IPS-NIHi7 (cell line): ENCODE measurements at regions not wholly inside any gene's neighbourhood (a gene's known extent, or its start where the extent isn't known, plus 50 kb on each side); places are given as distances from the start of the nearest gene placed in this dataset.
"Not testable (repeated sequence)": the region's sequence is repeated elsewhere in the genome, so short reads cannot be mapped to it uniquely, and the experiment has no call there.

Experiments
- DNase-seq: peaks from one replicate; pipeline ENCODE4 v3.0.0; 2012; ENCODE audit warnings: mixed read lengths; ENCODE audit errors: extremely low spot score

GRCh38 chrX:54615109-54615508 is 85.1 kb downstream of the GNL3L start:
- no peak for DNase-seq

GRCh38 chrX:54633641-54634040 is 103.6 kb downstream of the GNL3L start:
- DNase-seq = peak; percentile 18

GRCh38 chrX:54639018-54639345 is 109.0 kb downstream of the GNL3L start:
- no peak for DNase-seq

DNA sequence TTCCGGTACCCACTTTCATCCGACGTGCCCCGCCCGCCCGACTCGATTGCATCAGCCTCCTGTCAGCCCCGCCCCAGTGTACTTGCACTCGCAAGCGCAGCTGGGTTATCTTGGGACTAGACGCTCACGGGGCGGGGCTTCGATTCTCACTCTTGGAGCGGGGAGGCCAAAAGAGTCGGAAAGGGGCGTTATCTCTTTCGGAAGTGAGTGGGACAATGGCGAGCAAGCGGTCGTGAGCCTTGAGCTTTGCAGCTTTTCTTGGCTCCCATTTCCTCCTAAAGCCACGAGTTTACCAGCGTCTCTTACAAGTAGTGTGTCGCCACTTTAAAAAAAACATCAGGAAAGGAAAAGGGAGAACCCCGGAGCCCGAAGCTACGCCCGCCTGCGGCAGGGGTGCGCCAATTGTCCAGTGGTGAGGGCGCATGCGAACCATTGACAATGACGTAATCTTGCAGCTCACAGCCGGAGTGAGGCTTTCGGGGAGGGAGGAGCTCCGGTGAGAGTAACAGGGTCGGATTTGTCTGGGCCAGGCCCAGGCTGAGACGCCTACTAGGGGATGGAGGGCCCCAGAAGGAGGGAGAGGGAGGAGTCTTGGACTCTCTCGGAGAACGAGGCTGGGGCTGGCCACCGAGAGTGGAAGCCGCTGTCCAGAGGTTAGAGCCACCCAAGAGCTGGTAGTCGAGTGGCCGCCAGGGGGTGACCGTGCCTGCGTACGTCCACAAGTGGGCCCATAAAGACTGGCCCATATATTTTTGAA is 109.5 kb downstream of the GNL3L start:
- peak; percentile 81 for DNase-seq

DNA sequence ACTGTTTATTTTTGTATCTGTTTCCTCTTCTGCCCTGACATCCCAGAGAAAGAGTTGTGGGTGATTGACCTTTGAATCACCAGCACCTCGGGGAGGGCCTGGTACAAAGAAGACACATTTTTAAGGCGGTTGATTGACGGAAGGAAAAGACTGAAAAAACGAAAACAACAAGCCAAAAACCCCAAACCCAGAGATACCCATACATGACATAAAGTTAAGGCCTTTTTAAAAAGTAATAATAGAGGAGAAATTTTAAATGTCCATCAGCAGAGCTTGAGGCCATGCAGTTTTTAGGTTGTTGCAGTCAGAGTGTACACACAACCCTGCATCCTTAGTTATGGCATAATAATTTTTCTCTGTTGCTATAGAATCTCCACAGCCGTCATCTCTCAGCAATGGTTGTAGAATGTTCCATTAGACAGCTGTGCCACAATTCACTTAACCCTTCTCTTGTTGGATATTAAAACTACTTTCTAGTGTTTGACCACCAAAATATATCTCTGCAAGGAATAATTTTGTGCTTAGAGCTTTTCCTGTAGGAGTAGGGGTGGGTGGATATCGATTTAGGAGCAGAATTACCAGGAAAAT is 110.2 kb downstream of the GNL3L start:
- DNase-seq = no peak

GRCh38 chrX:54640736-54641135 is 110.7 kb downstream of the GNL3L start:
- no peak for DNase-seq

DNA sequence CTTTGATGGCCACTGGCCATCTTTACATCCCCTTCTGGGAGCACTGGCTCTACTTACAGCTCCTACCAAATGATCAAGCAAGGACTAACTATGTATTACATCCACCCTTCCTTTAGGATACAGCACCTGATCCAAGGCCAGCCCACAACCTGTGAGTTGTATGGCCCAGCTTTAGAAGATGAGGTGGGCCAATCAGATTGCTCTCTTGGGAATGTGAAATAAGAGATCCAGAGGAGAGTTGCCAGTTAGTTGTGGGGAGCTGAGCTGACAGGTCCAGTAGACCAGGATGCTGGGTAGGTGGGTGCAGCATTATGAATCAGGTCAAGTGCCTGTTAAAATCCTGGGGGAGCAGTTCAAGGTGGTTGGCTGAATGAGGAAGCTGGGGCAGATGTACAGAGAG is 111.5 kb downstream of the GNL3L start:
- peak; percentile 14 for DNase-seq

GRCh38 chrX:54647607-54648006 is 117.6 kb downstream of the GNL3L start:
- DNase-seq = not testable (repeated sequence)

DNA sequence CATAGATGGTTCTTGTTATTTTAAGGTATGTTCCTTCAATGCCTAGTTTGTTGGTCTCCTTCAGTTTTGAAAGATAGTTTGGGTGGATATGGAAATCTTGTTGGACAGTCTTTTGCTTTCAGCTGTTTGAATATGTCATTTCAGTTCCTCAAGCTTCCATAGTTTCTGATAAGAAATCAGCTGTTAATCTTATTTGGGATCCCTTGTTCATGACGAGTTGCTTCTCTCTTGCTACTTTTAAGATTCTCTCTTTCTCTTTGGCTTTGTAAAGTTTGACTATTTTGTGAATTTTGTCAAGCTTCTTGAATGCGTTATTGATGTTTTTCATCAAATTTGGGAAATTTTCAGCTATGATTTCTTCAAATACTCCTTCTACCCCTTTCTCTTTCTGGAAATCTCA is 129.5 kb downstream of the GNL3L start:
- no peak for DNase-seq

GRCh38 chrX:54675762-54676161 is 122.3 kb downstream of the ITIH6 start:
- no peak for DNase-seq

DNA sequence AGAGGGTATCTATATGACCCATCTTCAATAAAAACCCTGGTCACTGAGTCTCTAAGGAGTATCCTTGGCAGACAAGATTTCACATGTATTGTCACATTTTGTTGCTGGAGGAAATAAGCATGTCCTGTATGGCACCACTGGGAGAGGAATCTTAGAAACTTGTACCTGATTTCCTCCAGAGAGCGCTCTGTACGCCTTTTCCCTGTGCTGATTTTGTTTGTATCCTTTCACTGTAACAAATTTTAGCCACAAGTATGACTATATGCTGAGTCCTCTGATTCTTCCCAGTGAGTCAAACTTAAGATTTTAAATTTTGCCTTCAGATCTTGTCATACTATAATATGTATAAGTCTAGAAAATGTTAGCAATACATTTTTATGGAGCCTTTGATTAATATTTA is 102.8 kb downstream of the ITIH6 start:
- DNase-seq = no peak

GRCh38 chrX:54695816-54696487 is 102.1 kb downstream of the ITIH6 start:
- DNase-seq = no peak
